B cell (primary cell): ENCODE measurements at regions not wholly inside any gene's neighbourhood (a gene's known extent, or its start where the extent isn't known, plus 50 kb on each side); places are given as distances from the start of the nearest gene placed in this dataset.

Experiments
- ATAC-seq: fragments of 200-7000 bp; cut with Tn5 transposase; one replicate; pipeline ENCODE4 v1.10.0; 2021; ENCODE audit warnings: low read depth, mild to moderate bottlenecking, moderate number of reproducible peaks, moderate library complexity
- CTCF ChIA-PET: fragments of 350-600 bp; sonication (Branson Sonifier 250); formaldehyde crosslinking; loops from one replicate; lab custom pipeline; 2021; ENCODE audit warnings: antibody characterized with exemption, inconsistent platforms; lab: Charles Lee
- POLR2A ChIA-PET: fragments of 350-600 bp; sonication (Branson Sonifier 250); formaldehyde crosslinking; loops from one replicate; lab custom pipeline; 2021; ENCODE audit warnings: antibody characterized with exemption; lab: Charles Lee
- DNase-seq: peaks from one replicate; pipeline ENCODE4 v3.0.0; 2013
- H2AFZ ChIP-seq: 2 replicates; pipeline ENCODE4 v1.6.1; 2012; ENCODE audit warnings: mild to moderate bottlenecking, low read depth, low read length; ENCODE audit not compliant: insufficient read depth, poor library complexity, severe bottlenecking
- H3K27ac ChIP-seq, 2 donors: 1 replicate in 1 of 2; 2 replicates in 1 of 2; pipeline ENCODE4 v1.5.1; 2012 to 2013; ENCODE audit warnings: low read length in 2 of 2, mild to moderate bottlenecking in 2 of 2, moderate library complexity in 1 of 2
- H3K27me3 ChIP-seq, 4 experiments: fragments of 200-600 bp in 1 of 4; sonication (generic) in 1 of 4; replicated peaks in 1 of 4; 1 replicate in 2 of 4; 2 replicates in 2 of 4; pipeline versions ENCODE4 v1.6.1 to v1.7.0; 2013 to 2016; ENCODE audit warnings: low read length in 3 of 4, mild to moderate bottlenecking in 2 of 4, mixed read lengths in 1 of 4, moderate library complexity in 1 of 4; ENCODE audit not compliant: insufficient read depth in 4 of 4, control insufficient read depth in 3 of 4; ENCODE audit errors: control extremely low read depth in 1 of 4
- H3K36me3 ChIP-seq, 2 experiments: replicated peaks in 1 of 2; 1 replicate in 1 of 2; 2 replicates in 1 of 2; pipeline versions ENCODE4 v1.6.1 to v1.7.1; 2013; ENCODE audit warnings: low read length in 1 of 2; ENCODE audit not compliant: insufficient read depth in 2 of 2, control insufficient read depth in 1 of 2; ENCODE audit errors: control extremely low read depth in 1 of 2, extremely low read depth in 1 of 2
- H3K4me1 ChIP-seq, 2 donors: fragments of 200-600 bp in 1 of 2; sonication (generic) in 1 of 2; 1 replicate in 1 of 2; 2 replicates in 1 of 2; pipeline versions ENCODE4 v1.5.1 to v1.6.1; 2013 to 2017; ENCODE audit warnings: low read length in 2 of 2; ENCODE audit not compliant: control insufficient read depth in 2 of 2, insufficient read depth in 2 of 2
- H3K4me2 ChIP-seq: replicated peaks from 2 replicates; pipeline ENCODE3; 2012; ENCODE audit warnings: mild to moderate bottlenecking, low read depth, low read length; ENCODE audit not compliant: poor library complexity, severe bottlenecking
- H3K4me3 ChIP-seq, 5 experiments: fragments of 200-600 bp in 1 of 5; sonication (generic) in 1 of 5; 1 replicate in 3 of 5; 2 replicates in 2 of 5; pipeline versions ENCODE4 v1.5.1 to v1.7.0; 2011 to 2016; ENCODE audit warnings: low read length in 4 of 5, mild to moderate bottlenecking in 4 of 5, low read depth in 2 of 5, control low read depth in 1 of 5, moderate library complexity in 1 of 5; ENCODE audit not compliant: insufficient read depth in 1 of 5; ENCODE audit errors: control extremely low read depth in 1 of 5, extremely low read depth in 1 of 5
- H3K79me2 ChIP-seq: fragments of 200-600 bp; sonication (generic); one replicate; pipeline ENCODE4 v1.6.0; 2016; ENCODE audit warnings: low read length; ENCODE audit not compliant: control insufficient read depth, insufficient read depth
- H3K9ac ChIP-seq: fragments of 200-600 bp; sonication (generic); 2 replicates; pipeline ENCODE4 v1.6.1; 2017; ENCODE audit warnings: mild to moderate bottlenecking, low read length, moderate library complexity
- H3K9me3 ChIP-seq, 3 donors: one replicate each; pipeline versions ENCODE4 v1.6.1 to v1.7.1; 2013; ENCODE audit warnings: low read length in 2 of 3; ENCODE audit not compliant: control insufficient read depth in 2 of 3, insufficient read depth in 1 of 3; ENCODE audit errors: control extremely low read depth in 1 of 3
- H4K20me1 ChIP-seq: 2 replicates; pipeline ENCODE4 v1.6.0; 2012; ENCODE audit warnings: mild to moderate bottlenecking, low read length; ENCODE audit not compliant: insufficient read depth, control insufficient read depth, poor library complexity, severe bottlenecking
- H3K27ac Mint-ChIP-seq: one replicate; pipeline ENCODE4 v1.8.0; 2021; ENCODE audit warnings: mixed read lengths
- H3K27me3 Mint-ChIP-seq: one replicate; pipeline ENCODE4 v1.8.0; 2021; ENCODE audit warnings: mixed read lengths
- H3K4me1 Mint-ChIP-seq: one replicate; pipeline ENCODE4 v1.8.0; 2021; ENCODE audit warnings: mixed read lengths
- H3K4me3 Mint-ChIP-seq: one replicate; pipeline ENCODE4 v1.8.0; 2021; ENCODE audit warnings: mixed read lengths
- H3K9me3 Mint-ChIP-seq: one replicate; pipeline ENCODE4 v1.8.0; 2022; ENCODE audit warnings: mixed read lengths; ENCODE audit not compliant: insufficient read depth
- EZH2 ChIP-seq: IDR thresholded peaks from 2 replicates; pipeline ENCODE4 v1.6.1; 2012; ENCODE audit warnings: borderline replicate concordance, low read depth, mild to moderate bottlenecking, moderate library complexity, low read length; ENCODE audit not compliant: insufficient read depth, poor library complexity, severe bottlenecking
- WGBS: methylation state at CpG from one replicate; pipeline ENCODE4 v1.1.5; 2013; ENCODE audit warnings: missing lambda C conversion rate; ENCODE audit not compliant: insufficient coverage; 5-methylcytosine and 5-hydroxymethylcytosine counted together
- intact Hi-C: fragments of 100-400 bp; cut with micrococcal nuclease; formaldehyde crosslinking; loops from one replicate; pipeline ENCODE4 v1.10.0; 2022
- TF ChIP-seq, protein P1 (sequence below): fragments of 200-600 bp; IDR thresholded peaks from one replicate; pipeline ENCODE4 v1.8.0; 2022; ENCODE audit warnings: antibody characterized with exemption, mild to moderate bottlenecking

DNA sequence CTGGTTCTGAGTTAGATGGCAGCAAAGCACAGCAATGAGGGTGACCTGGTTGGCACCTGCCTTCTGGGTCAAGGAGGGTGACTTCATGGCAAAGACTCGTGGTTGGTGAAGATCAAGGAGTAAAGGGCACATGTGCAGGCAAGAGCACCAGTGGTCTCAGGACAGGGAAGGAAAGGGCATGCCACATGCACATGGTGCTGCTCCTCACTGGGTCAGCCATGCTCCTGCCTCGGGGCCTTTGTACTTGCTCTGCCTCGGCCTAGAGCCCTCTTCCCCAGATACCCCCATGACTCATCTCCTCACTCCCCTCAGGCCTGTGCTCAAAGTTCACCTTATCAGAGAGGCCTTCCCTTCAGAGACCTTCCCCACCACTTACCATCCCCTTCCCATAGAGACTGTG, 106.7 kb upstream of the KDM7A start:
- Histone ChIP-seq H3K9ac (no peak overlapping the region), H2AFZ (no peak overlapping the region), H3K4me1 (no peaks in the 10 kb centered on the region), H3K4me2 (no peak overlapping the region), H3K4me3 (no peak overlapping the region), H3K9me3 (peaks cover 0 to 10% (median 0%) of the 10 kb centered on the region in 3 donors), H3K27ac (no peak overlapping the region), H3K79me2 (no peaks in the 10 kb centered on the region), H3K36me3 (no peaks in the 10 kb centered on the region), H4K20me1 (no peaks in the 10 kb centered on the region), H3K27me3 (peaks cover 0 to 3% (median 0%) of the 10 kb centered on the region in 4 experiments)
- H3K4me3 Mint-ChIP-seq = no peak overlapping the region
- ATAC-seq = no peak
- WGBS = 85% methylated on average over 3 of the region's 3 CpGs
- peaks cover 7% of the 10 kb centered on the region for H3K27me3 Mint-ChIP-seq
- intact Hi-C loops = no loop called here
- no peak overlapping the region for H3K27ac Mint-ChIP-seq
- POLR2A ChIA-PET = no interaction called here
- TF ChIP-seq EZH2 = no peak
- TF ChIP-seq, protein P1, sequence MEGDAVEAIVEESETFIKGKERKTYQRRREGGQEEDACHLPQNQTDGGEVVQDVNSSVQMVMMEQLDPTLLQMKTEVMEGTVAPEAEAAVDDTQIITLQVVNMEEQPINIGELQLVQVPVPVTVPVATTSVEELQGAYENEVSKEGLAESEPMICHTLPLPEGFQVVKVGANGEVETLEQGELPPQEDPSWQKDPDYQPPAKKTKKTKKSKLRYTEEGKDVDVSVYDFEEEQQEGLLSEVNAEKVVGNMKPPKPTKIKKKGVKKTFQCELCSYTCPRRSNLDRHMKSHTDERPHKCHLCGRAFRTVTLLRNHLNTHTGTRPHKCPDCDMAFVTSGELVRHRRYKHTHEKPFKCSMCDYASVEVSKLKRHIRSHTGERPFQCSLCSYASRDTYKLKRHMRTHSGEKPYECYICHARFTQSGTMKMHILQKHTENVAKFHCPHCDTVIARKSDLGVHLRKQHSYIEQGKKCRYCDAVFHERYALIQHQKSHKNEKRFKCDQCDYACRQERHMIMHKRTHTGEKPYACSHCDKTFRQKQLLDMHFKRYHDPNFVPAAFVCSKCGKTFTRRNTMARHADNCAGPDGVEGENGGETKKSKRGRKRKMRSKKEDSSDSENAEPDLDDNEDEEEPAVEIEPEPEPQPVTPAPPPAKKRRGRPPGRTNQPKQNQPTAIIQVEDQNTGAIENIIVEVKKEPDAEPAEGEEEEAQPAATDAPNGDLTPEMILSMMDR = no peak
- CTCF ChIA-PET = no interaction called here
- no peaks in the 10 kb centered on the region for H3K4me1 Mint-ChIP-seq
- DNase-seq = no peak
- no peaks in the 10 kb centered on the region for H3K9me3 Mint-ChIP-seq

DNA sequence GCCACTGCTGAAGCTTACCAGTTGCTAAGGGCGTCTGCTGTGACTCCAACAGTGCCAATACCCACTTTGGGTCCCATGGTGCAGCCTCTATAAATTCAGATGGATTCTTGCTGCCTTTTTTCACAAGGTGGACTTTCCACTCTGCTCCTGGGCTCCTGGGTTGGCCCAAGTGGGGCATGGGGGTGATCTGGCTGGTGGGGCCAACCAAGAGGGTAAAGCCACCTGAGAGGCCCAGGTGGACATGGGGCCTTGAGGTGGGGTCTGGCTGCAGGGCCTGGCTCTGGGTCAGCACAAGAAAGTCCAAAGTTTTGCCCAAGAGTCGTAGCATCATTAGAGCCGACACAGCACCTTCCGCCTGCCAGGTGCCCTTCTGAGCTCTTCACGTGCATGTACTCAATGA, 105.2 kb upstream of the KDM7A start:
- H4K20me1 ChIP-seq = no peaks in the 10 kb centered on the region
- Mint-ChIP-seq H3K4me3 (no peak overlapping the region), H3K9me3 (no peaks in the 10 kb centered on the region), H3K27ac (no peak overlapping the region), H3K4me1 (no peaks in the 10 kb centered on the region), H3K27me3 (peaks cover 7% of the 10 kb centered on the region)
- intact Hi-C loops = no loop called here
- H3K4me3 ChIP-seq = no peak overlapping the region
- TF ChIP-seq, protein P1 = no peak
- TF ChIP-seq EZH2 = no peak
- no peak overlapping the region for H3K27ac ChIP-seq
- WGBS = 92% methylated on average over 5 of the region's 5 CpGs
- no peaks in the 10 kb centered on the region for H3K36me3 ChIP-seq
- H3K9me3 ChIP-seq = peaks cover 0 to 10% (median 0%) of the 10 kb centered on the region in 3 donors
- no peak for DNase-seq
- H3K27me3 ChIP-seq = peaks cover 0 to 3% (median 0%) of the 10 kb centered on the region in 4 experiments
- ATAC-seq = no peak
- POLR2A ChIA-PET = interaction anchor here (0.5 kb wide), 1 partner anchor 19 kb away, joined by 3 read pairs; no protein-coding TSS in a partner anchor
- no peaks in the 10 kb centered on the region for H3K4me1 ChIP-seq
- no peak overlapping the region for H2AFZ ChIP-seq
- H3K79me2 ChIP-seq = no peaks in the 10 kb centered on the region
- CTCF ChIA-PET = no interaction called here
- H3K9ac ChIP-seq = no peak overlapping the region
- H3K4me2 ChIP-seq = no peak overlapping the region
